Renal cortex interstitium (tissue), 11 donors: ENCODE measurements at regions not wholly inside any gene's neighbourhood (a gene's known extent, or its start where the extent isn't known, plus 50 kb on each side); places are given as distances from the start of the nearest gene placed in this dataset.

Source experiments
- DNase-seq, 11 donors: peaks; one replicate each; pipeline ENCODE4 v3.0.0-alpha.2; 2013; ENCODE audit warnings: low read depth in 9 of 11, low spot score in 4 of 11; ENCODE audit errors: extremely low read depth in 1 of 11

- DNase-seq = no peak
These were observed 88.0 kb upstream of the CDH20 start for GRCh38 chr18:61245276-61245675.

GRCh38 chr18:61248589-61248988 is 84.6 kb upstream of the CDH20 start:
- DNase-seq = no peak

- no peak for DNase-seq
These were observed 76.9 kb upstream of the CDH20 start for GRCh38 chr18:61256291-61256690.

- DNase-seq = no peak
These were observed 71.4 kb upstream of the CDH20 start for GRCh38 chr18:61261870-61262269.

GRCh38 chr18:61272793-61273192 is 60.4 kb upstream of the CDH20 start:
- DNase-seq = no peak

GRCh38 chr18:61273533-61273932 is 59.7 kb upstream of the CDH20 start:
- DNase-seq = no peak

GRCh38 chr18:61274416-61274960 is 58.7 kb upstream of the CDH20 start:
- no peak for DNase-seq

GRCh38 chr18:61277808-61278207 is 55.4 kb upstream of the CDH20 start:
- DNase-seq = no peak

GRCh38 chr18:61281431-61281830 is 51.8 kb upstream of the CDH20 start:
- no peak for DNase-seq

GRCh38 chr18:61282926-61283325 is 50.3 kb upstream of the CDH20 start:
- no peak for DNase-seq
